ENCODE measurements at regions not wholly inside any gene's neighbourhood (a gene's known extent, or its start where the extent isn't known, plus 50 kb on each side); places are given as distances from the start of the nearest gene placed in this dataset.

- no peak overlapping the region for H4K91ac ChIP-seq (replicated peaks; ENCODE audit: insufficient read length, low read length)
- no peak overlapping the region for H4K8ac ChIP-seq (ENCODE audit: extremely low read depth, insufficient read depth, low read length)
- H2BK12ac ChIP-seq (ENCODE audit: low read depth, low read length) = no peak overlapping the region
- H3K36me3 ChIP-seq (ENCODE audit: control insufficient read depth in 2 of 4, insufficient read depth in 4 of 4, low read length in 3 of 4) = no peaks in the 10 kb centered on the region
- POLR2A ChIA-PET (ENCODE audit: partially characterized antibody) = no interaction called here
- no peak overlapping the region for H3K23ac ChIP-seq (ENCODE audit: insufficient read length)
- H2AK5ac ChIP-seq (ENCODE audit: low read depth, low read length) = no peak overlapping the region
- no peak overlapping the region for H2AFZ ChIP-seq (ENCODE audit: low read length)
- H3K27ac ChIP-seq (ENCODE audit: low read depth, low read length) = no peak overlapping the region
- H2BK5ac ChIP-seq (ENCODE audit: low read depth, low read length) = no peak overlapping the region
- no peak overlapping the region for H3K18ac ChIP-seq (ENCODE audit: extremely low read depth, low read length)
- no peaks in the 10 kb centered on the region for H3K79me2 ChIP-seq (ENCODE audit: control insufficient read depth in 1 of 2, insufficient read depth in 2 of 2, low read length in 2 of 2)
- FAIRE-seq (no peak), DNase-seq (ENCODE audit: low read depth in 1 of 2, low spot score in 2 of 2) (no peak)
- H3K4me3 ChIP-seq (ENCODE audit: extremely low read depth in 1 of 4, insufficient read depth in 2 of 4, low read depth in 3 of 4, low read length in 4 of 4) = no peak overlapping the region
- H3K9ac ChIP-seq (replicated peaks in 1 of 4; ENCODE audit: extremely low read depth in 1 of 4, low read depth in 3 of 4, low read length in 3 of 4) = no peak overlapping the region
- H2BK120ac ChIP-seq (replicated peaks; ENCODE audit: low read depth, low read length) = no peak overlapping the region
- TF ChIP-seq HDAC2 (IDR thresholded peaks at IDR 0.05; ENCODE audit: borderline replicate concordance in 1 of 2, low read depth in 2 of 2, low read length in 2 of 2) = no peak
- TF ChIP-seq KDM1A (IDR thresholded peaks at IDR 0.05; ENCODE audit: borderline replicate concordance, low read length) = no peak
- TF ChIP-seq FOSL1 (IDR thresholded peaks at IDR 0.05; ENCODE audit: insufficient read depth, low read depth, low read length) = no peak
- TF ChIP-seq POLR2A (IDR thresholded peaks at IDR 0.05; ENCODE audit: control extremely low read depth in 1 of 2, low read depth in 2 of 2, low read length in 2 of 2) = no peak
- TF ChIP-seq CREB1 (IDR thresholded peaks at IDR 0.05) = no peak
- no peak for TF ChIP-seq NRF1 (IDR thresholded peaks at IDR 0.05; ENCODE audit: low read depth, low read length)
- no peak for TF ChIP-seq GABPA (IDR thresholded peaks at IDR 0.05; ENCODE audit: borderline replicate concordance, insufficient read depth, low read length)
- TF ChIP-seq KDM4A (IDR thresholded peaks at IDR 0.05; ENCODE audit: low read depth, low read length, severe bottlenecking) = no peak
- TF ChIP-seq CEBPB (IDR thresholded peaks at IDR 0.05; ENCODE audit: low read depth, low read length) = no peak
- TF ChIP-seq TBP (IDR thresholded peaks at IDR 0.05; ENCODE audit: low read depth, low read length) = no peak
- no peak for TF ChIP-seq ASH2L (IDR thresholded peaks at IDR 0.05; ENCODE audit: low read length)
- no peak for TF ChIP-seq SRF (IDR thresholded peaks at IDR 0.05; ENCODE audit: low read depth, low read length)
- no peak for TF ChIP-seq SIN3A (conservative IDR thresholded peaks at IDR 0.05 in 1 of 2, IDR thresholded peaks at IDR 0.05 in 1 of 2; ENCODE audit: low read depth in 1 of 2, low read length in 2 of 2)
- TF ChIP-seq SP2 (IDR thresholded peaks at IDR 0.05; ENCODE audit: low read length) = no peak
- H3K79me1 ChIP-seq (ENCODE audit: low read depth, low read length) = no peaks in the 10 kb centered on the region
- H4K20me1 ChIP-seq (replicated peaks in 1 of 2; ENCODE audit: control insufficient read depth in 1 of 2, insufficient read depth in 2 of 2, low read length in 2 of 2) = no peaks in the 10 kb centered on the region
- H3K4ac ChIP-seq (replicated peaks; ENCODE audit: insufficient read length, low read depth, low read length) = no peak overlapping the region
- no peak overlapping the region for H2BK20ac ChIP-seq (ENCODE audit: low read length)
- no peak overlapping the region for H3K14ac ChIP-seq (ENCODE audit: insufficient read length)
- H3K4me2 ChIP-seq (ENCODE audit: insufficient read depth in 1 of 2, low read depth in 2 of 2, low read length in 2 of 2) = no peak overlapping the region
- H3K27me3 ChIP-seq (replicated peaks in 1 of 4; ENCODE audit: control insufficient read depth in 3 of 4, extremely low read depth in 1 of 4, insufficient read depth in 3 of 4, low read length in 3 of 4) = no peaks in the 10 kb centered on the region
- no peak overlapping the region for H2BK15ac ChIP-seq (ENCODE audit: low read length)
- no peak overlapping the region for H3K56ac ChIP-seq (replicated peaks; ENCODE audit: insufficient read length, low read depth, low read length)
- H3K4me1 ChIP-seq (replicated peaks in 1 of 4; ENCODE audit: control insufficient read depth in 3 of 4, insufficient read depth in 4 of 4, low read length in 3 of 4) = no peaks in the 10 kb centered on the region
- no peak overlapping the region for H4K5ac ChIP-seq (ENCODE audit: insufficient read length, low read depth, low read length)
- no peaks in the 10 kb centered on the region for H3K23me2 ChIP-seq (ENCODE audit: low read depth, low read length)
- peaks cover 0 to 4% of the 10 kb centered on the region in 2 experiments; a peak in 1 of 4 replicates for H3K9me3 ChIP-seq (ENCODE audit: insufficient read depth in 2 of 2, low read depth in 1 of 2, low read length in 1 of 2)
- CTCF ChIA-PET (ENCODE audit: partially characterized antibody) = interaction anchor here (1.0 kb wide), 1 partner anchor 10 kb away, joined by 3 read pairs; no protein-coding TSS in a partner anchor
Observed at GRCh38 chr6:102911571-102911970, 1518.1 kb downstream of the GRIK2 start.

Measured in H1 (cell line).